ENCODE measurements at regions not wholly inside any gene's neighbourhood (a gene's known extent, or its start where the extent isn't known, plus 50 kb on each side); places are given as distances from the start of the nearest gene placed in this dataset.

GRCh38 chr2:185187421-185187820 lies 551.2 kb upstream of the FSIP2 start:
- DNase-seq (ENCODE audit: extremely low read depth in 1 of 4, low spot score in 3 of 4) (no peak), FAIRE-seq (no peak), ATAC-seq (no peak)
- H3K9me3 ChIP-seq (replicated peaks; ENCODE audit: control insufficient read depth, insufficient read depth, low read depth, low read length): peaks cover 1% of the 10 kb centered on the region; the same call in 1 of the 2 replicates
- ChIA-PET POLR2A (no interaction called here), CTCF (ENCODE audit: low intra/inter-chr PET ratio) (no interaction called here)
- H3K4me3 ChIP-seq: no peak overlapping the region
- no peaks in the 10 kb centered on the region for H4K20me1 ChIP-seq (replicated peaks; ENCODE audit: control insufficient read depth, insufficient read depth, low read length)
- intact Hi-C loops (cut with micrococcal nuclease): no loop called here
- BruUV-seq (replicated peaks): no TSS peak
- no peaks in the 10 kb centered on the region for H3K4me1 ChIP-seq (replicated peaks in 1 of 2; ENCODE audit: control insufficient read depth in 2 of 2, insufficient read depth in 2 of 2, low read length in 2 of 2)
- WGBS (ENCODE audit: insufficient coverage, low coverage, missing lambda C conversion rate): 0% methylated on average over 3 of the region's 3 CpGs
- H3K9ac ChIP-seq (ENCODE audit: insufficient read depth in 1 of 2, low read depth in 2 of 2, low read length in 2 of 2): no peak overlapping the region
- no peak overlapping the region for H2AFZ ChIP-seq (ENCODE audit: low read depth, low read length)
- no peaks in the 10 kb centered on the region for H3K27me3 ChIP-seq (ENCODE audit: control insufficient read depth in 2 of 2, insufficient read depth in 2 of 2, low read length in 2 of 2)
- H3K36me3 ChIP-seq (ENCODE audit: control insufficient read depth, insufficient read depth, low read length): no peaks in the 10 kb centered on the region
- H3K27ac ChIP-seq (ENCODE audit: extremely low read depth, low read depth, low read length): no peak overlapping the region
- in situ Hi-C loops (cut with MboI): no loop called here
- no peaks in the 10 kb centered on the region for H3K79me2 ChIP-seq (ENCODE audit: control insufficient read depth, insufficient read depth, low read length)
- no peak overlapping the region for H3K4me2 ChIP-seq (ENCODE audit: insufficient read depth, low read length)
- no peaks in the 10 kb centered on the region for H3K9me1 ChIP-seq (ENCODE audit: control insufficient read depth, insufficient read depth, low read length)
- no peak for TF ChIP-seq ZNF146 (CRISPR knock-in tag; IDR thresholded peaks at IDR 0.05; ENCODE audit: unreplicated experiment)
- no peak for TF ChIP-seq THRAP3 (IDR thresholded peaks at IDR 0.05; ENCODE audit: borderline replicate concordance)
- TF ChIP-seq ZNF324 (CRISPR knock-in tag; IDR thresholded peaks at IDR 0.05): no peak
- no peak for TF ChIP-seq ZC3H4 (CRISPR knock-in tag; IDR thresholded peaks at IDR 0.05; ENCODE audit: borderline replicate concordance)
- TF ChIP-seq ARID4B (CRISPR knock-in tag; IDR thresholded peaks at IDR 0.05): no peak
- no peak for TF ChIP-seq PKNOX1 (IDR thresholded peaks at IDR 0.05)
- TF ChIP-seq SMAD3 (CRISPR knock-in tag; conservative IDR thresholded peaks at IDR 0.05): no peak
- TF ChIP-seq POLR2AphosphoS5 (IDR thresholded peaks at IDR 0.05; ENCODE audit: control insufficient read depth, insufficient read depth, low read depth, low read length): no peak
- no peak for TF ChIP-seq MYC (IDR thresholded peaks at IDR 0.05; ENCODE audit: low read depth, low read length)
- TF ChIP-seq MYC (CRISPR knock-in tag; IDR thresholded peaks at IDR 0.05; ENCODE audit: borderline replicate concordance, low read depth): no peak
- TF ChIP-seq ILK (tag; IDR thresholded peaks at IDR 0.05; ENCODE audit: borderline replicate concordance, low read depth): no peak
- TF ChIP-seq RFX7 (CRISPR knock-in tag; IDR thresholded peaks at IDR 0.05): no peak
- no peak for TF ChIP-seq MXD1 (CRISPR knock-in tag; IDR thresholded peaks at IDR 0.05; ENCODE audit: borderline replicate concordance, poor library complexity, severe bottlenecking)
- TF ChIP-seq RBM39 (optimal IDR thresholded peaks at IDR 0.05; ENCODE audit: low read depth, low read length): no peak
- no peak for TF ChIP-seq ZBTB26 (CRISPR knock-in tag; IDR thresholded peaks at IDR 0.05)
